Activated naive CD4-positive, alpha-beta T cell treated with anti-CD3 and anti-CD28 coated beads, Interleukin-2, amount 50 U/mL, for 72 hours (primary cell): ENCODE measurements at regions not wholly inside any gene's neighbourhood (a gene's known extent, or its start where the extent isn't known, plus 50 kb on each side); places are given as distances from the start of the nearest gene placed in this dataset.
A peak's percentile ranks its signal among the peaks of the same experiment; 100 is the strongest.

Experiments
- ATAC-seq, 2 donors: fragments of 150-1000 bp; cut with Tn5 transposase; 2 replicates each; pipeline ENCODE4 v1.10.0; 2021; ENCODE audit warnings: mild to moderate bottlenecking in 2 of 2, moderate library complexity in 2 of 2
- DNase-seq, 2 donors: peaks; one replicate each; pipeline ENCODE4 v3.0.0; 2021 to 2022; ENCODE audit warnings: low spot score in 2 of 2
- H3K27ac Mint-ChIP-seq, 2 donors: one replicate each; pipeline ENCODE4 v1.8.0; 2022; ENCODE audit warnings: mild to moderate bottlenecking in 2 of 2, mixed read lengths in 2 of 2
- H3K36me3 Mint-ChIP-seq, 2 donors: one replicate each; pipeline ENCODE4 v1.8.0; 2022; ENCODE audit warnings: mixed read lengths in 2 of 2
- H3K9me3 Mint-ChIP-seq, 2 donors: one replicate each; pipeline ENCODE4 v1.8.0; 2022; ENCODE audit warnings: mixed read lengths in 2 of 2

- Mint-ChIP-seq H3K27ac (no peak overlapping the region), H3K36me3 (no peaks in the 10 kb centered on the region), H3K9me3 (no peaks in the 10 kb centered on the region)
- ATAC-seq (no peak), DNase-seq (no peak)
Observed at GRCh38 chr1:18535391-18536210, 54.9 kb downstream of the KLHDC7A start.

- DNase-seq (no peak), ATAC-seq (no peak)
- Mint-ChIP-seq H3K36me3 (no peaks in the 10 kb centered on the region), H3K9me3 (no peaks in the 10 kb centered on the region), H3K27ac (peak overlapping the region in 1 of 2 donors; percentile 25)
Observed at GRCh38 chr1:18536356-18536755, 55.6 kb downstream of the KLHDC7A start.

- no peaks in the 10 kb centered on the region for H3K9me3 Mint-ChIP-seq
- ATAC-seq (no peak), DNase-seq (no peak)
- no peak overlapping the region for H3K27ac Mint-ChIP-seq
- no peaks in the 10 kb centered on the region for H3K36me3 Mint-ChIP-seq
Observed at GRCh38 chr1:18536915-18537314, 56.2 kb downstream of the KLHDC7A start.

GRCh38 chr1:18537386-18538306, 56.9 kb downstream of the KLHDC7A start:
- H3K36me3 Mint-ChIP-seq, result no peaks in the 10 kb centered on the region
- no peak for DNase-seq
- no peak for ATAC-seq
- H3K9me3 Mint-ChIP-seq, result no peaks in the 10 kb centered on the region
- no peak overlapping the region for H3K27ac Mint-ChIP-seq

- DNase-seq (no peak), ATAC-seq (no peak)
- no peaks in the 10 kb centered on the region for H3K9me3 Mint-ChIP-seq
- H3K36me3 Mint-ChIP-seq, result no peaks in the 10 kb centered on the region
- no peak overlapping the region for H3K27ac Mint-ChIP-seq
Observed at GRCh38 chr1:18539171-18539570, 58.4 kb downstream of the KLHDC7A start.

- ATAC-seq, result no peak
- no peaks in the 10 kb centered on the region for H3K36me3 Mint-ChIP-seq
- H3K9me3 Mint-ChIP-seq, result no peaks in the 10 kb centered on the region
- no peak overlapping the region for H3K27ac Mint-ChIP-seq
- no peak for DNase-seq
Observed at GRCh38 chr1:18540136-18540765, 59.5 kb downstream of the KLHDC7A start.

GRCh38 chr1:18541046-18541795, 60.5 kb downstream of the KLHDC7A start:
- no peak overlapping the region for H3K27ac Mint-ChIP-seq
- no peaks in the 10 kb centered on the region for H3K9me3 Mint-ChIP-seq
- ATAC-seq (no peak), DNase-seq (no peak)
- H3K36me3 Mint-ChIP-seq, result no peaks in the 10 kb centered on the region

GRCh38 chr1:18542351-18542750, 61.6 kb downstream of the KLHDC7A start:
- no peak overlapping the region for H3K27ac Mint-ChIP-seq
- H3K36me3 Mint-ChIP-seq, result no peaks in the 10 kb centered on the region
- ATAC-seq (no peak), DNase-seq (no peak)
- H3K9me3 Mint-ChIP-seq, result no peaks in the 10 kb centered on the region

GRCh38 chr1:18546026-18546425, 65.3 kb downstream of the KLHDC7A start:
- H3K27ac Mint-ChIP-seq, result no peak overlapping the region
- no peaks in the 10 kb centered on the region for H3K9me3 Mint-ChIP-seq

GRCh38 chr1:18547460-18547859, 66.7 kb downstream of the KLHDC7A start:
- H3K36me3 Mint-ChIP-seq, result no peaks in the 10 kb centered on the region
- DNase-seq (no peak), ATAC-seq (no peak)
- H3K27ac Mint-ChIP-seq, result no peak overlapping the region
- H3K9me3 Mint-ChIP-seq, result no peaks in the 10 kb centered on the region

More at GRCh38 chr1:18546026-18546425, 65.3 kb downstream of the KLHDC7A start:
- ATAC-seq (no peak), DNase-seq (no peak)
- no peaks in the 10 kb centered on the region for H3K36me3 Mint-ChIP-seq

GRCh38 chr1:18548643-18549042, 67.9 kb downstream of the KLHDC7A start:
- Mint-ChIP-seq H3K36me3 (no peaks in the 10 kb centered on the region), H3K9me3 (no peaks in the 10 kb centered on the region), H3K27ac (no peak overlapping the region)
- ATAC-seq (no peak), DNase-seq (no peak)

- H3K9me3 Mint-ChIP-seq, result no peaks in the 10 kb centered on the region
- DNase-seq, result no peak
- no peak overlapping the region for H3K27ac Mint-ChIP-seq
- ATAC-seq, result no peak
- no peaks in the 10 kb centered on the region for H3K36me3 Mint-ChIP-seq
Observed at GRCh38 chr1:18549106-18549505, 68.4 kb downstream of the KLHDC7A start.

- DNase-seq (no peak), ATAC-seq (no peak)
- Mint-ChIP-seq H3K27ac (no peak overlapping the region), H3K36me3 (no peaks in the 10 kb centered on the region), H3K9me3 (no peaks in the 10 kb centered on the region)
Observed at GRCh38 chr1:18549906-18550305, 69.2 kb downstream of the KLHDC7A start.

- ATAC-seq (no peak), DNase-seq (no peak)
- Mint-ChIP-seq H3K36me3 (no peaks in the 10 kb centered on the region), H3K27ac (no peak overlapping the region), H3K9me3 (no peaks in the 10 kb centered on the region)
Observed at GRCh38 chr1:18552631-18553030, 71.9 kb downstream of the KLHDC7A start.

GRCh38 chr1:18553388-18553787, 72.7 kb downstream of the KLHDC7A start:
- H3K36me3 Mint-ChIP-seq, result no peaks in the 10 kb centered on the region
- DNase-seq (no peak), ATAC-seq (no peak)
- H3K27ac Mint-ChIP-seq, result no peak overlapping the region
- H3K9me3 Mint-ChIP-seq, result no peaks in the 10 kb centered on the region

- ATAC-seq, result no peak
- no peaks in the 10 kb centered on the region for H3K36me3 Mint-ChIP-seq
- DNase-seq, result no peak
- no peak overlapping the region for H3K27ac Mint-ChIP-seq
- no peaks in the 10 kb centered on the region for H3K9me3 Mint-ChIP-seq
Observed at GRCh38 chr1:18554099-18554498, 73.4 kb downstream of the KLHDC7A start.
